ENCODE measurements at regions not wholly inside any gene's neighbourhood (a gene's known extent, or its start where the extent isn't known, plus 50 kb on each side); places are given as distances from the start of the nearest gene placed in this dataset.

DNA sequence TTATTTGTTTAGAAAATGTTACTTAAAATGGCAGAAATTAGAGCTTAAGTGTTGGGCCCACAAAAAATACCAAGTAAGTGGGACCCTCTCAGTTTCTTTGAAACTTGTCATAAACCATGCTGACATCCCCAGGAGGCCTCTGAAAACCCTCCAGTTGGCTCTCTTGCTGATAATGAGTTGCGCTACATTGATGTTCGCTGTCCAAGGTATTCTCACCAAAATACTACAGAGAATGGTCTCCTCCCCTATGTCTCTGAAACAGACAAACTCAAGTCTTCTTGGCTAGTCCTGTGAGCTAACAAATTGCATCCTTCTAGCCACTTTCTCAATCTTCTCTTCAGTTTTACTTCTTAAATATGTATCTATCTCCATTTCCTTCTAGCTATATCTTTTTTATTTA is 669.4 kb downstream of the IRS1 start:
- intact Hi-C loops (cut with DNase I), result no loop called here
- H3K27me3 ChIP-seq, result no peaks in the 10 kb centered on the region
- no peak for DNase-seq
- no peaks in the 10 kb centered on the region for H3K9me3 ChIP-seq (replicated peaks in 1 of 3)
- WGBS, 4 donors, result 74 to 87% (median 81%) methylated on average over 2 of the region's 2 CpGs
- no peak overlapping the region for H3K27ac ChIP-seq
- H3K4me1 ChIP-seq (replicated peaks in 1 of 2), result no peaks in the 10 kb centered on the region
- TF ChIP-seq, protein P1, sequence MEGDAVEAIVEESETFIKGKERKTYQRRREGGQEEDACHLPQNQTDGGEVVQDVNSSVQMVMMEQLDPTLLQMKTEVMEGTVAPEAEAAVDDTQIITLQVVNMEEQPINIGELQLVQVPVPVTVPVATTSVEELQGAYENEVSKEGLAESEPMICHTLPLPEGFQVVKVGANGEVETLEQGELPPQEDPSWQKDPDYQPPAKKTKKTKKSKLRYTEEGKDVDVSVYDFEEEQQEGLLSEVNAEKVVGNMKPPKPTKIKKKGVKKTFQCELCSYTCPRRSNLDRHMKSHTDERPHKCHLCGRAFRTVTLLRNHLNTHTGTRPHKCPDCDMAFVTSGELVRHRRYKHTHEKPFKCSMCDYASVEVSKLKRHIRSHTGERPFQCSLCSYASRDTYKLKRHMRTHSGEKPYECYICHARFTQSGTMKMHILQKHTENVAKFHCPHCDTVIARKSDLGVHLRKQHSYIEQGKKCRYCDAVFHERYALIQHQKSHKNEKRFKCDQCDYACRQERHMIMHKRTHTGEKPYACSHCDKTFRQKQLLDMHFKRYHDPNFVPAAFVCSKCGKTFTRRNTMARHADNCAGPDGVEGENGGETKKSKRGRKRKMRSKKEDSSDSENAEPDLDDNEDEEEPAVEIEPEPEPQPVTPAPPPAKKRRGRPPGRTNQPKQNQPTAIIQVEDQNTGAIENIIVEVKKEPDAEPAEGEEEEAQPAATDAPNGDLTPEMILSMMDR (IDR thresholded peaks at IDR 0.05), result no peak
- no peak for TF ChIP-seq POLR2A (IDR thresholded peaks at IDR 0.05)
- no peaks in the 10 kb centered on the region for H3K36me3 ChIP-seq (replicated peaks in 1 of 2)
- H3K4me3 ChIP-seq, result no peak overlapping the region

DNA sequence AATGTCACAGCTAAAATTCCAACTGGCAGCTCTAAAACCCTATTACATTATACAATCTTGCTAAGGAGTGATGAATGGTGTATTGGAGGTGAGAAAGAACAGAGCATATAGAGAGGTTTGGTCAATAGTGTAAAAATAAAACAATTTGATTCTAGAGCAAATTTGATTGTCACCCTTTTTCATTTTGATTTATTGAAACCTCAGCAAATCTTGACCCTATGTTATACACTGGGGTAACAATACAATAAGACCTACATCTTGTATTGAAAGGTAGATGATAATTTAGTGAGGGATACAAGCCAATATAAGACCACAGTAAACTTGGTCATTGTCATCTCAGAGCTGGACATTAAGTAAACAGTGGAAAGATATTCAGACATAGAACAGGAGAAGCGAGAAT is 671.9 kb downstream of the IRS1 start:
- no peaks in the 10 kb centered on the region for H3K9me3 ChIP-seq (replicated peaks in 1 of 3)
- peaks cover 0 to 3% of the 10 kb centered on the region in 2 donors for H3K4me1 ChIP-seq (replicated peaks in 1 of 2)
- H3K36me3 ChIP-seq (replicated peaks in 1 of 2), result no peaks in the 10 kb centered on the region
- no peak for TF ChIP-seq POLR2A (IDR thresholded peaks at IDR 0.05)
- TF ChIP-seq, protein P1 (IDR thresholded peaks at IDR 0.05), result no peak
- intact Hi-C loops (cut with DNase I), result loop anchor here in 1 of 2 donors (10.0 kb wide), 1 partner anchor 667 kb away; the partner anchor contains the start of gene IRS1
- no peak overlapping the region for H3K4me3 ChIP-seq
- H3K27ac ChIP-seq, result no peak overlapping the region
- 91 to 100% (median 96%) methylated on average over 1 of the region's 1 CpG for WGBS, 4 donors
- no peaks in the 10 kb centered on the region for H3K27me3 ChIP-seq
- DNase-seq, result no peak

DNA sequence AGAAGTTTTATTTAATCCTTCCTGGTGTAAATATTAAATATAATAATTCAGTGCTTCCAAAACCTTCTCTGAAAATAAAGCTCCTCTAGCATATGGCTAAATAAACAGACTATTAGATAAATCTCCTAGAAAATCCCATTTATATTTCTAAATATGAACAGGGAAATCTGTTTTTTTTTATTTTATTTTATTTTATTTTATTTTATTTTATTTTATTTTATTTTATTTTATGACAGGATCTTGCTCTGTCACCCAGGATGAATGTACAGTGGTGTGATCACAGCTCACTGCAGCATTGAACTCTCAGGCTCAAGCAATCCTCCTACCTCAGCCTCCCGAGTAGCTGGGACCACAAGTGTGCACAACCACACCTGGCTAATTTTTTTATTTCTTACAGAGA is 673.5 kb downstream of the IRS1 start:
- H3K27ac ChIP-seq, result no peak overlapping the region
- TF ChIP-seq POLR2A (IDR thresholded peaks at IDR 0.05), result no peak
- TF ChIP-seq, protein P1 (IDR thresholded peaks at IDR 0.05), result no peak
- H3K9me3 ChIP-seq (replicated peaks in 1 of 3), result no peaks in the 10 kb centered on the region
- WGBS, 4 donors, result 85 to 100% (median 95%) methylated on average over 1 of the region's 1 CpG
- intact Hi-C loops (cut with DNase I), result loop anchor here in 1 of 2 donors (10.0 kb wide), 1 partner anchor 669 kb away; the partner anchor contains the start of gene IRS1
- DNase-seq, result no peak
- no peaks in the 10 kb centered on the region for H3K27me3 ChIP-seq
- no peak overlapping the region for H3K4me3 ChIP-seq
- H3K36me3 ChIP-seq (replicated peaks in 1 of 2), result no peaks in the 10 kb centered on the region
- peaks cover 0 to 3% of the 10 kb centered on the region in 2 donors for H3K4me1 ChIP-seq (replicated peaks in 1 of 2)

DNA sequence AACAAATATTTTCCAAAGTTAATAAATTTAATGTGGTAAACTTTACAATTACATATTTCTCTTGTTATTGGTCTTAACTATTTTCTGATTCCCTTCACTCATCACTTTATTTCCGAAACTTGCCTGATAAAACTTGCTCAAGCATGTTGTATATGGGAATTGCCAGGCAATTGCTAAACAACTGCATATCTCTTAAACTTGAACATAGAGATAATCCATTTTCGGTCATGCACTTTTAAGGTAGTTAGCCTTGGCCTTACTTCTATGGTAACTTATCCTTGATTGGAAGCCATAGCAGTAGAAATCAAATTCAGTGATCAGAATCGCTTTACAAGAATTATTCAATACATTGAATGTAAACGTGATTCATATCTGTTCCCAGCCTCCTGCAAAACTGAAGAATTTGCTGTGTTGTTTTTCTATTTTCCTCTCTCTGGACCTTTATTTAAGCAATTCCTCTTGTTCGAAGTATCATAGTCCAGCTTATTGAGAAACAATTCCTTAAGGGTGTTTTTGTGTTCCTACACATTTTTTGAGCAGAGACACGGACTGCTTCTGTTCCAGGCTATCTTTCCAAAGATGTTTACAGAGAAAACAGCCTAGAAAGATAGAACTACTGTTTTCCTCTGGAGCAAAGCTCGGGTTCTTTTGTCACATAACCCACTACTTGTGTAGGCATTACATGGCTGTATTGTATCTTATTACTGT is 674.3 kb downstream of the IRS1 start:
- 69 to 78% (median 71%) methylated on average over 7 of the region's 7 CpGs for WGBS, 4 donors
- H3K36me3 ChIP-seq (replicated peaks in 1 of 2), result no peaks in the 10 kb centered on the region
- peaks cover 0 to 3% of the 10 kb centered on the region in 2 donors for H3K4me1 ChIP-seq (replicated peaks in 1 of 2)
- H3K27me3 ChIP-seq, result no peaks in the 10 kb centered on the region
- H3K4me3 ChIP-seq, result no peak overlapping the region
- no peak for DNase-seq
- H3K9me3 ChIP-seq (replicated peaks in 1 of 3), result no peaks in the 10 kb centered on the region
- no peak for TF ChIP-seq POLR2A (IDR thresholded peaks at IDR 0.05)
- TF ChIP-seq, protein P1 (IDR thresholded peaks at IDR 0.05), result no peak
- no peak overlapping the region for H3K27ac ChIP-seq
- intact Hi-C loops (cut with DNase I), result loop anchor here in 1 of 2 donors (10.0 kb wide), 1 partner anchor 669 kb away; the partner anchor contains the start of gene IRS1
